Left lobe of liver (tissue), 2 donors: ENCODE measurements at regions not wholly inside any gene's neighbourhood (a gene's known extent, or its start where the extent isn't known, plus 50 kb on each side); places are given as distances from the start of the nearest gene placed in this dataset.

ENCODE experiments used
- ATAC-seq: fragments of 200-7000 bp; cut with Tn5 transposase; one replicate; pipeline ENCODE4 v1.9.1; 2020; ENCODE audit warnings: mild to moderate bottlenecking, moderate library complexity
- DNase-seq: peaks from one replicate; pipeline ENCODE4 v3.0.0-alpha.2; 2020; ENCODE audit warnings: low spot score
- donor health status: DM: no; HTN: no; CAD: no; lungs with moderate emphysema.
- donor health status: DM: no; HTN: yes; CAD: no.

GRCh38 chr13:79090552-79091124 is 315.4 kb downstream of the RBM26 start:
- ATAC-seq, result no peak
- DNase-seq, result no peak

- DNase-seq (no peak), ATAC-seq (no peak)
These were observed 321.1 kb downstream of the RBM26 start for GRCh38 chr13:79084802-79085424.

- ATAC-seq (no peak), DNase-seq (no peak)
These were observed 324.1 kb downstream of the RBM26 start for GRCh38 chr13:79081942-79082341.

- ATAC-seq (no peak), DNase-seq (no peak)
These were observed 326.7 kb downstream of the RBM26 start for GRCh38 chr13:79079351-79079839.

GRCh38 chr13:79075703-79076102 is 330.4 kb downstream of the RBM26 start:
- no peak for ATAC-seq
- no peak for DNase-seq

GRCh38 chr13:79070343-79070974 is 335.6 kb downstream of the RBM26 start:
- no peak for ATAC-seq
- no peak for DNase-seq

- no peak for ATAC-seq
- DNase-seq, result no peak
These were observed 343.8 kb downstream of the RBM26 start for GRCh38 chr13:79062291-79062690.

GRCh38 chr13:79060216-79060615 is 345.8 kb downstream of the RBM26 start:
- DNase-seq (no peak), ATAC-seq (no peak)

- DNase-seq, result no peak
- ATAC-seq, result no peak
These were observed 349.3 kb downstream of the RBM26 start for GRCh38 chr13:79056706-79057105.

GRCh38 chr13:79051472-79051871 is 354.6 kb downstream of the RBM26 start:
- ATAC-seq (no peak), DNase-seq (no peak)

GRCh38 chr13:79044415-79044814 is 361.6 kb downstream of the RBM26 start:
- DNase-seq, result no peak
- ATAC-seq, result no peak

- DNase-seq (no peak), ATAC-seq (no peak)
These were observed 362.8 kb downstream of the RBM26 start for GRCh38 chr13:79043208-79043607.

- no peak for DNase-seq
- ATAC-seq, result no peak
These were observed 368.9 kb downstream of the RBM26 start for GRCh38 chr13:79037197-79037596.

- ATAC-seq, result no peak
- no peak for DNase-seq
These were observed 371.7 kb downstream of the RBM26 start for GRCh38 chr13:79034341-79034740.

- no peak for ATAC-seq
- no peak for DNase-seq
These were observed 371.6 kb upstream of the OBI1 start for GRCh38 chr13:79030513-79030912.

- DNase-seq (no peak), ATAC-seq (peak; percentile 69)
These were observed 359.2 kb upstream of the OBI1 start for GRCh38 chr13:79018166-79018565.

GRCh38 chr13:79011179-79011578 is 352.2 kb upstream of the OBI1 start:
- ATAC-seq, result no peak
- no peak for DNase-seq

- ATAC-seq, result no peak
- DNase-seq, result no peak
These were observed 345.3 kb upstream of the OBI1 start for GRCh38 chr13:79003989-79004898.

GRCh38 chr13:78999494-78999893 is 340.5 kb upstream of the OBI1 start:
- DNase-seq, result no peak
- no peak for ATAC-seq

GRCh38 chr13:78998630-78999315 is 339.8 kb upstream of the OBI1 start:
- DNase-seq (no peak), ATAC-seq (no peak)
